Suprapubic skin (tissue), 4 donors: ENCODE measurements at regions not wholly inside any gene's neighbourhood (a gene's known extent, or its start where the extent isn't known, plus 50 kb on each side); places are given as distances from the start of the nearest gene placed in this dataset.
"Not testable (repeated sequence)": the region's sequence is repeated elsewhere in the genome, so short reads cannot be mapped to it uniquely, and the experiment has no call there.

Source experiments
- DNase-seq, 2 donors: peaks; one replicate each; pipeline ENCODE4 v3.0.0-alpha.2; 2019; ENCODE audit warnings: low spot score in 2 of 2
- H3K27ac ChIP-seq: fragments of 200-600 bp; sonication (generic); one replicate; pipeline ENCODE4 v1.5.1; 2019
- H3K27me3 ChIP-seq: fragments of 200-600 bp; sonication (generic); one replicate; pipeline ENCODE4 v1.5.1; 2019
- H3K36me3 ChIP-seq: fragments of 200-600 bp; sonication (generic); one replicate; pipeline ENCODE4 v1.5.1; 2019
- H3K4me1 ChIP-seq: fragments of 200-600 bp; sonication (generic); one replicate; pipeline ENCODE4 v1.5.1; 2019
- H3K4me3 ChIP-seq: fragments of 200-600 bp; sonication (generic); one replicate; pipeline ENCODE4 v1.5.1; 2019; ENCODE audit warnings: mild to moderate bottlenecking
- H3K9me3 ChIP-seq: fragments of 200-600 bp; sonication (generic); one replicate; pipeline ENCODE4 v1.5.1; 2019
- CTCF ChIP-seq, 2 donors: fragments of 200-600 bp in 1 of 2; fragments of 450-650 bp in 1 of 2; sonication (generic) in 1 of 2; IDR thresholded peaks; one replicate each; pipeline ENCODE4 v1.5.1; 2016 to 2019; ENCODE audit warnings: antibody characterized with exemption in 2 of 2, mild to moderate bottlenecking in 1 of 2, moderate library complexity in 1 of 2
- EP300 ChIP-seq: sonication (generic); formaldehyde crosslinking; IDR thresholded peaks from one replicate; pipeline ENCODE4 v1.6.1; 2017; ENCODE audit warnings: antibody characterized with exemption
- POLR2A ChIP-seq, 2 donors: fragments of 450-650 bp; IDR thresholded peaks; one replicate each; pipeline ENCODE4 v1.6.1; 2017; ENCODE audit warnings: antibody characterized with exemption in 2 of 2, mild to moderate bottlenecking in 2 of 2, moderate library complexity in 2 of 2
- POLR2AphosphoS5 ChIP-seq, 3 donors: sonication (generic); formaldehyde crosslinking; IDR thresholded peaks; one replicate each; pipeline ENCODE4 v1.6.1; 2017; ENCODE audit warnings: antibody characterized with exemption in 3 of 3
- WGBS: methylation state at CpG from one replicate; pipeline ENCODE4 v1.1.5; 2018; 5-methylcytosine and 5-hydroxymethylcytosine counted together

- Histone ChIP-seq H3K9me3 (no peaks in the 10 kb centered on the region), H3K36me3 (no peaks in the 10 kb centered on the region), H3K4me1 (no peaks in the 10 kb centered on the region), H3K27me3 (no peaks in the 10 kb centered on the region), H3K4me3 (no peak overlapping the region), H3K27ac (no peak overlapping the region)
- TF ChIP-seq CTCF (IDR thresholded peaks at IDR 0.05), result no peak
- TF ChIP-seq EP300, result no peak
- no peak for DNase-seq
These were observed 171.0 kb upstream of the CCN2 start for GRCh38 chr6:132122176-132122575.

GRCh38 chr6:132118144-132118543 is 167.0 kb upstream of the CCN2 start:
- 100% methylated on average over 1 of the region's 1 CpG for WGBS
- H3K36me3 ChIP-seq, result no peaks in the 10 kb centered on the region
- DNase-seq, result no peak
- peaks cover 16% of the 10 kb centered on the region for H3K4me1 ChIP-seq
- H3K4me3 ChIP-seq, result no peak overlapping the region
- no peak overlapping the region for H3K27ac ChIP-seq
- no peaks in the 10 kb centered on the region for H3K27me3 ChIP-seq
- TF ChIP-seq EP300 (no peak), POLR2AphosphoS5 (IDR thresholded peaks at IDR 0.05) (no peak), POLR2A (IDR thresholded peaks at IDR 0.05) (no peak), CTCF (IDR thresholded peaks at IDR 0.05) (no peak)
- H3K9me3 ChIP-seq, result no peaks in the 10 kb centered on the region

GRCh38 chr6:132115714-132116366 is 164.7 kb upstream of the CCN2 start:
- 31% methylated on average over 7 of the region's 7 CpGs for WGBS
- TF ChIP-seq POLR2AphosphoS5 (IDR thresholded peaks at IDR 0.05), result no peak
- peak overlapping the region; percentile 33 for H3K4me3 ChIP-seq

GRCh38 chr6:132114201-132114825 is 163.1 kb upstream of the CCN2 start:
- H3K4me1 ChIP-seq, result peaks cover 16% of the 10 kb centered on the region
- TF ChIP-seq POLR2AphosphoS5 (IDR thresholded peaks at IDR 0.05) (no peak), EP300 (no peak), POLR2A (IDR thresholded peaks at IDR 0.05) (no peak), CTCF (IDR thresholded peaks at IDR 0.05) (no peak)
- H3K27me3 ChIP-seq, result no peaks in the 10 kb centered on the region
- H3K27ac ChIP-seq, result no peak overlapping the region
- H3K36me3 ChIP-seq, result no peaks in the 10 kb centered on the region
- H3K4me3 ChIP-seq, result no peak overlapping the region
- 76% methylated on average over 8 of the region's 8 CpGs for WGBS
- DNase-seq, result no peak
- H3K9me3 ChIP-seq, result peaks cover 7% of the 10 kb centered on the region

More at GRCh38 chr6:132115714-132116366, 164.7 kb upstream of the CCN2 start:
- Histone ChIP-seq H3K4me1 (peaks cover 16% of the 10 kb centered on the region), H3K27ac (no peak overlapping the region), H3K9me3 (no peaks in the 10 kb centered on the region), H3K36me3 (no peaks in the 10 kb centered on the region), H3K27me3 (no peaks in the 10 kb centered on the region)
- DNase-seq, result no peak

- H3K4me1 ChIP-seq, H3K4me3 ChIP-seq, H3K27me3 ChIP-seq, H3K36me3 ChIP-seq, H3K27ac ChIP-seq, DNase-seq: not testable (repeated sequence)
- peaks cover 12% of the 10 kb centered on the region for H3K9me3 ChIP-seq
- 85% methylated on average over 6 of the region's 6 CpGs for WGBS
These were observed 158.6 kb upstream of the CCN2 start for GRCh38 chr6:132109752-132110151.

GRCh38 chr6:132107896-132108295 is 156.7 kb upstream of the CCN2 start:
- WGBS, result 85% methylated on average over 2 of the region's 2 CpGs
- TF ChIP-seq POLR2A (IDR thresholded peaks at IDR 0.05) (no peak), CTCF (IDR thresholded peaks at IDR 0.05) (no peak), POLR2AphosphoS5 (IDR thresholded peaks at IDR 0.05) (no peak), EP300 (no peak)
- Histone ChIP-seq H3K27me3 (no peaks in the 10 kb centered on the region), H3K4me1 (no peaks in the 10 kb centered on the region), H3K9me3 (peaks cover 12% of the 10 kb centered on the region), H3K4me3 (no peak overlapping the region), H3K27ac (no peak overlapping the region), H3K36me3 (no peaks in the 10 kb centered on the region)
- no peak for DNase-seq
